Pulmonary artery endothelial cell (primary cell): ENCODE measurements at regions not wholly inside any gene's neighbourhood (a gene's known extent, or its start where the extent isn't known, plus 50 kb on each side); places are given as distances from the start of the nearest gene placed in this dataset.

Experiments
- DNase-seq: peaks from one replicate; pipeline ENCODE4 v3.0.0-alpha.2; 2011; ENCODE audit warnings: low read depth, low spot score

DNA sequence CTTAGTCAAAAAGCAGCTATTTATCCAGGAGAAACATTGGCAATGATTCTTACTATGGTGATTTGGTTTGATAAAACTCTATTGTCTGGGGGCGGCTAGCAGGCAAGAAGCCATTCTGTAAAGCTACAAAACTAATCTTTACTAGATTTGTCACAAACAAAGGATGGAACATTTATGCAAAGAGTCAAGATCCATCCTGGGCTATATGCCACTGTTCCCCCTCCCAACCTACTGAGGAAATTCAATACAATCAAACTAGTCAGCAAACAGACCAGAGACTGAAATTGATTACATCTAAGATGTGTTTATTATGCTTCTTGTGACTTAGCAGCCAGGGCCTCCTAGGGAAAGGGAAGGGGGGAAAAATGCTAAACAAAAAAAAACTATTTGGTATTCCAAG, 397.6 kb downstream of the GPAM start:
- no peak for DNase-seq

DNA sequence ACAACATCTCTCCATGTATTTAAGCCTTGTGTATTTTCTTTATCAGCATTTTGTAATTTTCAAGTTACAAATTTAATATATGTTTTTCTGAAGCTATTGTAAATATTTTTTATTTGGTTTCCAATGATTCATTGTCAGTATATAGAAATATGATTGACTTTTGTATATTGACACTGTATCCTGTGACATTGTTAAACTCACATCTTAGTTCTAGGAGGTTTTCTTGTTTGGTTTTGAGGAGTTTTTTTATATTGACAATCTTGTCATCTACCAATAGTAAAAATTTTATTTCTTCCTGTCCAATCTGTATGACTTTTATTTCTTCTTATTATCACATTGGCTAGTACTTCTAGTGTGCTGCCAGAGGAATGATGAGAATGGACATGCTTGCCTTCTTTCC, 393.7 kb downstream of the GPAM start:
- DNase-seq, result no peak

DNA sequence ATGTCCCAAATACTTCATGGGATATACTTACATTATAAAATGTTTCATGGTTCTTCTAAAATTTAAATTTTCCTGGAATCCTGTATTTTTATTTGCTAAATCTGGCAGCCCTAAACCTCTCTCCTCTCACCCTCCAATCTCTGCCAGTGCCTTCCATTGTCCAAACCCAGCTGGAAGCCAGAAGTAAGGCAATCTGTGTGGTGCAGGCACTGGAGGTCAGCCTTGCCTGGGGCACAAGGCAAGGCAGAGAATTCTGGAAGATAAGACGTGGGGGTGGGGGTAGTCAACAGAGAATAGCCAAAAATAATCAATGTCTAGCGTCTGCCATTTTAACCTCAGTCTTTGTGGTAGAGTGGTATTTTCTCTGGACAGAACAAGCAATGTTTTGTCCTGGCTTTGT, 381.7 kb downstream of the GPAM start:
- DNase-seq, result no peak

DNA sequence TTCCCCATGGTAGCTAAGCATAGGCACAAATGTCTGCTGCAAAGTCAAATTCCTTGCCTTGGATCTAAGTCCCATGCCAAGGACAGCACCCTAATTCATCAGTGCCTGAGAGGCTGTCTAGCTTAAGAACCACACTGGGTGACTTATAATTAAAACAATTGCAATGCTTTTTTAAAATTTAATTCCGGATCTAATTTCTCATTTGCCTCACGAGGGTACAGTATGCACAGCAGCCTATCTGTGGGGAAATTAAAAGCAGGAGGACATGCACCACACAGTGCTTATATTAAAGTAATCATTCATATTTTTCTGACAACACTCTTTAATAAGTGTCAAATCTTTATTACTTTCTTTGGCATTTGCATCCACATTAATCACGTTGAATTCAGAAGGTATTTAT, 378.8 kb downstream of the GPAM start:
- DNase-seq, result no peak

DNA sequence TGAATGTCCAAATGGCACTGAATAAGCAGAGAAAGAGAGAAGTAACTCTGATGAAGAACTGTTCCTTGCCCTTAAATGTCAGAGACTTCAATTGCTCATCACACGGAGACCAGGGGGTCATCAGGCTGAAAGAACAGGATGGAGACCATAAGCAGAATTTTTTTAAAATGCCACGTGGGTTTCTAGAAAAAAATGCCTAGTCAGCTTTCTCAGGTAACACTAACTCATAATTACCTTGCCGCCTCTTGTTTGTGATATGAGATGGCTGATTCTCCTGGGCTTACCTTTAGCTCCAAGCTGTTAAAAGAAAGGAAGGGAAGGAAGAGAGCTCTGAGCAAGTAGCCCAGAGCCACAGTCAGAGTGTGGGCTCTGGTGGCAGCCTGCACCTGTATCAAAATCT, 372.0 kb downstream of the GPAM start:
- DNase-seq, result no peak

DNA sequence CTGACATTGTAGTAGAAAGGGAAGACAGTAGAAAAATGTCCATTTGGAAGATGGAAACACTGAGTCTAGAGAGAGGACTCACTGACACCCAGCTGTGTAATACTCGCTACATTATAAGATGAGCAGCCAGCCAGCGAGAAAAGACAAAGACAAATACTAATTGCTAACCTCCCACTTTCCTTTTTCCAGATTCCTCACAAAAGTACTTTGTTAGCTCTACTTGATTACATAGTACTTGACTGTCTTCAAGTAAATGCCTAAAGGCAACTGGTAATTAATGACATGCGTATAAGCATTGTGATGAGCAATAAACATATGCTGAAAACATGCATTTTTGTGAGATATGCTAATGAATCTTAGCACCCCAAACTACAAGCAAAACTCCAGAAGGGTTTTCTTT, 363.1 kb downstream of the GPAM start:
- DNase-seq, result no peak

DNA sequence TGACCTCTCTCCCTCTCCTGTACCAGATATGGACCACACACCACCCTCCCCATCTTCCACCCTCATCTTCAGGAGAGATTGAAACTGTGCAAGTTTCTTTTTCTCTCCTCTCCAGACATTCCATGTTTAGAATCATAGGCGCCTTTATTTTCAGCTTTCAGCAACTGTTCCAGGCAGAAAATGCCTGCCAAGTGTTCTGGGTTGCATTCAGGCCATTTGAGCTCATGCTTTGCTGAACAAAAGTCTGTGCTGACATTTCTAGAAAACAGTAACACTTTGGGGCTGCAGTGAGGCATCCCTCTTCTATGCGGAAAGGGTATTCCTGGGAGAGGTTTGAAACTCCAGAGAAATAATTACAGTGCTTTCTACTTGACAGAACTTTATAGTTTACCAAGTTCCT, 361.7 kb downstream of the GPAM start:
- no peak for DNase-seq

DNA sequence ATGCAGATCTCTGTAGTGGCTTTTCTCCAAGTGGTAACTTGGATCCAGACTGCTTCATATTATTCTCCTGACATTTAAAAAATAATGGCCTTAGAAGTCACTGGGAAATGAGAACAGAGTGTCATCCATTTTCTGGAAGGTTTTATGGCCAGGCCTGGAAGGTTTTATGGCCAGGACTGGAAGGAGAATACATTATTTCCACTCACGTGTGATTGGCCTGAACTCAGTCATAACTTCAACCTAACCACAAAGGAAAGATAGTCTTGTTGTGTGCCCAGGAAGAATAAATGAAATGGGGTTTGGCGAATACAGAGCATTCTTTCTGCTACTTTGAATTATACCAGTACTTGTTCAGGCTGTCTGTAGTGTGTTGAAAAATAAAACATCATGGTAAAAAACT, 360.9 kb downstream of the GPAM start:
- DNase-seq, result no peak

DNA sequence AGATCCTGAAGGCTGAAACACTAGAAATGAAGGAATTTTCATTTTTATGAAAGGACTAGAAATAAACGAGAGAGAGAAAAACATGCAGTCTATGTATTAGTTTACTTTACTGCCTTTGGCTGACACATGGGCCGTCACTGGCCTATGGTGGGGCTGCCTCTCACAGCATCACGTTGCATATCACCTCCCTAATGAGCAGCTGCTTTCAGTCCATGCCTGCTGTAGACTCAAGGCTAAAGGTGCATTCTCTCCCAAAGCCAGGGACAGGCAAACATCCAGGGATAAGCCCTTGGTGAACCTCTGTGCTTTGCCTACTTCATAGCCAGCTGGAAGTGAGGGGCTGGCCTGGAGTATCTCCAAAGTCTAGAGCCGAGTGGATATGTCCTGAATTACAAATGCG, 359.4 kb downstream of the GPAM start:
- no peak for DNase-seq

DNA sequence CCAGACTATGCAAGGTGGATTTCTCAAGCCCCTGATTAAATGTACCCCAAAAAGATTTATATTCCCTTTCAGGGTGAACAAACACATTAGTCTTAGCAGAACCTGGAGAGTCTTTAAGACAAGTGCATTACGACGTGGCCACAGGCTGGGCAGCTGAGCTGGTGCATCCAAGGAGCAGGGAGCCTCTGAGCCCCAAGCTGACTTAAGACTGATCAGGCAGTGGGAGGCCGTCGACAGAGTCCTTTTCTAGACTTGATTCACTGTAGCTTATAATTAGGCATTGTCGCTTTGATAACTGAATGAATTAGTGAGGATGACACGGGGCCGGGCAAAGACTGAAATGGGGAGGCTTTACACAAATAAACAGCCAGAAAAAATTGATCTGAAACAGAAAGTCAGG, 353.2 kb downstream of the GPAM start:
- no peak for DNase-seq

DNA sequence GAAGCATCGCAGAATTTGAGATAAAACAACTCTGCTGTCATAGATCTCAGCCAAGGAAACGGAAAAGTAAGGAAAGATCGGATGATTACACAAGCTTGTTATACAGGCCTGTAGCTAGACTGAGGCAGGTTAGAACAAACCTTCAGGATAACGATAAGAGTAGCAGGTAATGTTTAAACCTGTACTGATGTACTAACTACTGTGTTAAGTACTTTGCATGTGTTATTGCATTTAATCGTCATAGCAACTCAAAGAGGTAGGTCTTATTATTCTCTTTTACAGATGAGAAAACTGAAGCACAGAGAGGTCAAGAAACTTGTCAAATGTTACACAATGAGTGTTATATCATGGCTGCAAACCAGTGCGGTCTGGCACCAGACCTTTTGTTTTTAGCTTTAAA, 352.5 kb downstream of the GPAM start:
- DNase-seq, result no peak

DNA sequence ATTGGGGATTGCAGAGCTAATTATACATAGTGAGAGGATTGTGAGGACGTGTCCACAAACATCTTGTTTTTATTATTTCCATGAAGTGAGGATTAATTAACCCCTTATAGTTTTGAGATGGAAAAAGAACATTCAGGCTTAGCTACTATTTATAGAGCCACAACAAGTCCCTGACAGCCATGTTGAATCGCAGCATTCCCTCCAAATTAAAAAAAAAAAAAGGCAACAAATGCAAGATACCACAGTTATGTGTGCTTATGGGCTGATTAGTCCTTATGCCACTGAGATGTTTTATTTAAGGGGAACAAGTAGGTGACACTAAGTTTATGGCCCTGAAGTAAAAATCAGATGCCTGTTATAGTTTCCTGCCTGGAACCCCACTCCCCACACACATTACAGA, 350.3 kb downstream of the GPAM start:
- DNase-seq, result no peak

DNA sequence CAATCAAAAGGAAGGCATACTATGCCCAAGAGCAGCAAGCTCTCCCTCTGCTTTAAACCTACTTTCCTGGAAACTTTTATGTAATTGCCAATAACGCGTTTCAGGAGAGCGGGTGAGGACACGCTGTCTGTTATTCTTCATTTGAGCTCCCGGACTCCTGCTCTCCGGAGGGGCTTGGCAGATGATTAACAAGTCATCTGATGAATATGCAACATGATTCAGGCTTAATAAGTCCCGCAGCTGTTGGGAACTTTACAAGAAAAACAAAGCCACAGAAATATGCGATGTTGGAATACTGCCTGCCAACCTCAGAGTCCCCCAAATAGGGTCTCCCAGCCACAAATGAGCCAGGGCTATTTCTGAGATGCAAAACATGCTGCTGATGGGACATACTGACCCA, 348.0 kb downstream of the GPAM start:
- no peak for DNase-seq

DNA sequence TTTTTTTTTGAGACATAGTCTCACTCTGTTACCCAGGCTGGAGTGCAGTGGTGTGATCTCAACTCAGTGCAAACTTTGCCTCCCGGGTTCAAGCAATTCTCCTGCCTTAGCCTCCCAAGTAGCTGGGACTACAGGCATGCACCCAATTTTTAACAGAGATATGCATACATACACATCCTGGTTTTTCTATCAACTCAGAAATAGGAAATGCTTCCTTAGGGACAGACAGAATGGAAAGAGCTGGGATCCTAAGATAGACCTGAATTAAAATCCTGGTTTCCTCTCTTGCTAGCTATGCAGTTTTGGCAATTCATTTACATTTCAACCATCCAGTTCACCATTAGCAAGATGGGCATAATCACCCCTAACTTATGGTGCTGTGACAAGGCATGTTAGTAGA, 347.5 kb downstream of the GPAM start:
- DNase-seq, result no peak

DNA sequence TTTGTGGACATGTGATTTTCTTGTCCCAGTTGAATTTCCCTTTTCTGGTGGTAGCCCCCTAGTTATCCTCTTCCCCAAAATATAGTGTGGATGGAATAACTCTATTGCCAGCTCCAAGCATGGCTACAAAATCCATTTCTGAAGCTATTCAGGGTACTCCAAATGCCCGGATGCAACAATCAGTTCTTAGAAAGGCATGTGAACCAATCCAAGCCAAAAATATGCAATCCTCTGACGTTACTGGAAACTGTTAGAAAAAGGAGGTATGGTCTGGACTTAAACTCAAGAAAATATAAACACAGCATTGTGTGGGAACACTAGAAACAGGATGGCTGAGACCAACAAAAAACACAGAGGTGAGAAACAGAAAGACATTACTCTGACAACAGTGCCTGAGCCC, 347.0 kb downstream of the GPAM start:
- no peak for DNase-seq

DNA sequence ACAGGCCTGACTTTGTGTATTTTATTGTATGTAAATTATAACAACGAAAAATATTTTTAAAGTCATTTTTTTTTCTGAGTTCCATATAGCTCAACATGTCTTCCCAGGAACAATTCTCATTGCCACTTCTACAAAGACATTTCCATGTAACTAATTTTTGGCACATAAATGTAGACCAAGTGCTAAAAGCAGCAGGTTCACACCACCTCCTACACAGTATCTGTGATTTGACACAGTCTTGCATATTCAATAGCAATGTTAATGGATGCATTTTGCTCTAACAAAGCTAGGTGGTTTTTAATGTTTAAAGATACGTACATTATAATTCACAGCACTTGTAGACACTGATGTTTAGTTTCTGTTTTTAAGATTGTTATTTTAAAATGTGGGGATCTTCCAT, 346.5 kb downstream of the GPAM start:
- DNase-seq, result no peak

DNA sequence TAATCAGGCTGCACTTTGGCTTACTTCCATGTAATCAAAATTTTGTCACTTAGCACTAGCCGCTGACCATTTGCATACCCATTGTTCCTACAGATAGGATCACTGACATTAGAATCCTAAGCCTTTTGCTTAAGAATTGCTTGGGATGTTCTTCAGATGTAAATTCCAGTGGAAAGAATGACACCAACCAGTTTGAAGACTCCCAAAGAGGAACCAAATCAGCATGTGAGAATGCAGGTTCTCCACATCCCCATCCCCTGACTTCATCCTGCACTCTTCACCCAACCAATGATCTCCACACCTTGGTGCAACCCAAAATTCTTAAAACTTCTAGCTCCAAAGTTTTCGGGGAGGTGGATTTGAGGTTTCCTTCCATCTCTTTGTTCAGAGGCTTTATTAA, 345.6 kb downstream of the GPAM start:
- no peak for DNase-seq

DNA sequence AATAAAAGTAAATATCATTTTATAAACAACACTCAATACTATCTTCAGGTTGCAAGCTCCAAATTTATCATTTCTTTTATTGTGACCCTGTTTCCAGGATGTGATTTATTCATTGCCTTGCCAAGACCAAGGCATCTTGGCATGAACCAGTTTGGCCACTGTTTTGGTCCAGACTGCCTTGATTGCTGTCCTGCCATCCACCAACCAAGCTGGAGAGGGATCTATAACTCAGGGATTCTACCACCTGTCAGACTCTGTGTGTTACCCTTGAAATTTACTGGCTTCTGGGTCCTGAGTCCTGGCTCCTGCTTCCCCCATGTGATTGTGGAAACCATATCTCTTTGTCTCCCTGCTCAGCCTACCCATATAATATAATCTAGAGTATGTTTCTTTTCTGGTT, 343.0 kb downstream of the GPAM start:
- DNase-seq, result no peak

DNA sequence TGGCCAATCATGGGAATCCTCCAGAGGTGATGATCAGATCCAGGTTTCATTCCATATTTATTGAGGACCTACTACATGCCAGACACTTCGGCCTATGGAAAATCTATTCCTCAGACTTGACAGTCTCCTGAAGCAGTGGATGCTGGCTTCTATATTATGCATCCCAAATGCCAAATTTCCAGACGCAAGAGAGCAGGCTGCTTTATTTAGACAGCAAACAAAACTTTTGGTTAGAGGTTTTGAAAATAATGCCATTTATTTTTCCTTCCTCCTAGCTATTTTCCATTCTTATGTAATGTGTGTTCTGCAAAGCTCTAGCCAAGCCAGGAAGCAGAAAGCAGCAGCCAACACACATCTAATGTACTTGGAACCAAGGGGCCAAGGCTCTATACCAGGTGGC, 330.8 kb downstream of the GPAM start:
- DNase-seq, result no peak

DNA sequence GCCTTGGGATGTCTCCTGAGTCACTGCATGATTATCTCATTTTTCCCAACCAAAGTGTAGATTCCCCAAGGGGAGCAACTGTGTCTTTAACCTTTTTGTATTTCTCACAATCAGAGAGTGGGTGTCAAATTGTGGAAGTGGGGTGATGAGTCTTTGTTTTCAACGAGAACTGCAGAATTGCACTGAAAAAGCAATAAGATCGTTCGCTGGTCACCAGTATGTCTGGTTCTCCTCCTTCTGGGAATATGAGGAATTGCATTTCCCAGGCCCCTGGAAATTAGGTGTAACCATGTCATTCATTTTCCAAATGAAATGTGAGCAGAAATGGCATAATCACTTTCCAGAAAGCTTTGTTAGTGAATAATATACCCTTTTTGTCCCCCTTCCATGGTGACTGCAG, 326.9 kb downstream of the GPAM start:
- DNase-seq, result no peak

DNA sequence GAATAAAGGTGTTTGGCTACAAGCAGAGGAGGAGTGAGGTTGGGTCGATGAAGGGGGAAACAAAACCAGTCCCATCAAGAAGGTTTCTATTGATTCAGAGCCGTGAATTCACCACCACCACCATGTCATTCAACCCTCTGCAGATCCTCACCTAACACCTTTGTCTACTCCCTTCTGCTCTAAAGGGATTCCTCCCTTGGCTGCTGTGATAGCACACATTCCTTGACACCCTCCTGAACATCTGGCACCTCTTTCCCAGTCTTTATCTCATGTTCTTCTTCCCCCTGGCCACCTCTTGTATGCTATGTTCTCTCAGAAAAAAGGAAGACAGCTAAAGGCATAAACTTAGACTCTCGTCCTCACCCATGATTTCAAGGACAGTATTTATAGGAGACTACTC, 318.0 kb downstream of the GPAM start:
- no peak for DNase-seq

DNA sequence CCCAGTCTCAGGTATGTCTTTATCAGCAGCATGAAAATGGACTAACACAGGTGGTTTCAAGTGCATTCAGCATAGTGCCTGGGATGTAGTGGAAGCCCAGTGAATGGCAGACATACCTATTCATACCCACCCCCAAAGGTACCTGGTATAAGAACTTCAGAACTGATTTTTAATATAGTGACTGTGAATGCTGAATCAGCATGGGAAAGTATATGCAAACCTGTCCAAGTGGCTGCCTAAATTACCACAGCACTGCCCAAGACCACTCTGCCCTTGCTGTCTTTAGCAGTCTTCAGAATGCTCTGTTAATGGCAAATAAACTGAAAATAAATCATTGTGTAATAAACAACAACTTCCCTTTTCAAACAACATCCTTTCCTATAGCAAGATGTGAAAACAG, 312.1 kb downstream of the GPAM start:
- DNase-seq, result no peak

DNA sequence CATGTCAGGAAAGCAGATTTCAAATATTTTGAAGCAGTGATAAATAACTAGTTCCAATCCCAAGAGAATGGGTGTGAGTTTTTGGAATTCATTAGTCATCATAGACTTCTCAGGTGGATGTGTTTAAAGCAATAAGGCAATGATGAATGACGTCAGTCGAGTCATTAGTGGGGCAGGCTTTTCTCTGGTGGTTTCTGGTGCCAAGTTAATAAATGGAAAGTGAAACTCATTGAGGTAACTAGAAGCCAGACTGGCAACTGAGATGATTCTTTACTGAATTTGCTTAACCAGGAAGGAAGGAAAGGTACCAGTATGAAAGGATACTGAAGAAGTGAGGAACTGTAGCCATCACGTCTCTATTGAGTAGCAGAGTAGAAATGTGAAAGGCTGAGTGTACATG, 311.0 kb downstream of the GPAM start:
- DNase-seq, result no peak

DNA sequence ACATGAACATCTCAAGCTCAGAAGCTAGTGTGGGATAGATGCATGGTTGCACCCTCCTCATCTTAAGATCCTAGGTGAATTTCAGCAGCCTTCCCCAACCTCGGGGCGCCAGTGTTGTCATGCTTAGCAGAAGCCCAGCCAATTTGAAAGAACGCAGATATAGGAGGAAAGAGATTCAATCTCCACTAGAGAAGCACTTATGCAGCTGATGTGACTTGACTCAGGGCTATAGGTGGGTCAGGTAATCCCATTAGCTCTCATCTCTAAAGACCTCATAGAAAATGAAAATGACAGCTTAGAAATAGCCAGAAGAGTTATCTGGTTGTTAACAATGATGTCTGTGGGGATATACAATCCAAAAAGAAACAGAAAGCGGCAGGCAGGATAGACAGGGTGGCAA, 310.5 kb downstream of the GPAM start:
- DNase-seq, result no peak

DNA sequence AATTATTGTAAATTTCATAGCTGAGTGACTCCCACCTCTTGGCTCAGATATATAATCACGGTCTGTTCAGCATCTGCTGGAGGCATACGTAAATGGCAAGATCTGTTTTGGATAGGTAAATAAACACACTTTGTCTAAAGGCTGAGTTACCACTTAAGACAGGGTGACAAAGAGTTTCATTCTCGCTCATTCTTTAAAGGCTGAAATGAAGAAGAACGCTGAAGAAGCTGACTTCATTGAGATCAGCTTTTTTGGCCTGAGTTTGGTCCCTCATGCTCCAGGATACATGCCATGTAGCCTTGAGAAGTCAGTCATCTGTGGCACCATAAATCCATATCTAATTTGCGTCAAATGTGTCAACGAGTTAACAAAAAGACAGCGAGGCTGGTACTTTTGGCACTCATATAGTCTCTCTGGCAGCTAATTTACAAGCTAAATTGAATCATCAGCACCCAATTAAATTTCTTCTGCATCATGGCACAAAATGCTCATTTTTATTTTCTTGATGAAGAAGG, 309.9 kb downstream of the GPAM start:
- DNase-seq, result no peak
